MCF 10A (cell line): ENCODE measurements at regions not wholly inside any gene's neighbourhood (a gene's known extent, or its start where the extent isn't known, plus 50 kb on each side); places are given as distances from the start of the nearest gene placed in this dataset.

Experiments used
- BruUV-seq: library from RNA; stranded (reverse); fragments of 400-500 nt; replicated peaks from 2 replicates; lab custom pipeline; 2021; lab: Mats Ljungman, UMichigan
- CTCF ChIA-PET: fragments of 300-600 bp; sonication (Branson Sonifier 250); formaldehyde crosslinking; extraction: SDS; loops from one replicate; lab custom pipeline; 2021; ENCODE audit warnings: antibody characterized with exemption, inconsistent platforms; lab: Yijun Ruan, JAX
- POLR2A ChIA-PET: fragments of 300-600, 350-650 bp; sonication (Branson Sonifier 250); formaldehyde crosslinking; extraction: SDS; loops from one replicate; lab custom pipeline; 2020; ENCODE audit warnings: antibody characterized with exemption, inconsistent platforms; lab: Yijun Ruan, JAX
- DNase-seq: peaks from one replicate; pipeline ENCODE4 v3.0.0-alpha.2; 2018; ENCODE audit not compliant: unreplicated experiment
- H3K27ac Mint-ChIP-seq: one replicate; pipeline ENCODE4 v1.8.0; 2022; ENCODE audit warnings: mild to moderate bottlenecking, low read depth, mixed read lengths; ENCODE audit not compliant: unreplicated experiment
- H3K27me3 Mint-ChIP-seq: one replicate; pipeline ENCODE4 v1.8.0; 2022; ENCODE audit warnings: mixed read lengths; ENCODE audit not compliant: insufficient read depth, unreplicated experiment
- H3K36me3 Mint-ChIP-seq: one replicate; pipeline ENCODE4 v1.8.0; 2022; ENCODE audit warnings: mild to moderate bottlenecking, moderate library complexity, mixed read lengths; ENCODE audit not compliant: insufficient read depth, unreplicated experiment
- H3K4me1 Mint-ChIP-seq: one replicate; pipeline ENCODE4 v1.8.0; 2022; ENCODE audit warnings: mixed read lengths; ENCODE audit not compliant: insufficient read depth, unreplicated experiment
- H3K4me3 Mint-ChIP-seq: one replicate; pipeline ENCODE4 v1.8.0; 2022; ENCODE audit warnings: mild to moderate bottlenecking, moderate library complexity, mixed read lengths; ENCODE audit not compliant: unreplicated experiment
- H3K9me3 Mint-ChIP-seq: one replicate; pipeline ENCODE4 v1.8.0; 2022; ENCODE audit warnings: mixed read lengths; ENCODE audit not compliant: unreplicated experiment
- intact Hi-C: fragments of 100-400 bp; cut with micrococcal nuclease; formaldehyde crosslinking; loops from 2 replicates; pipeline ENCODE4 v1.14.1; 2022
- TF ChIP-seq, protein P1 (sequence below): fragments of 200-600 bp; IDR thresholded peaks from one replicate; pipeline ENCODE4 v1.8.0; 2022; ENCODE audit warnings: antibody characterized with exemption, mild to moderate bottlenecking; ENCODE audit not compliant: unreplicated experiment

DNA sequence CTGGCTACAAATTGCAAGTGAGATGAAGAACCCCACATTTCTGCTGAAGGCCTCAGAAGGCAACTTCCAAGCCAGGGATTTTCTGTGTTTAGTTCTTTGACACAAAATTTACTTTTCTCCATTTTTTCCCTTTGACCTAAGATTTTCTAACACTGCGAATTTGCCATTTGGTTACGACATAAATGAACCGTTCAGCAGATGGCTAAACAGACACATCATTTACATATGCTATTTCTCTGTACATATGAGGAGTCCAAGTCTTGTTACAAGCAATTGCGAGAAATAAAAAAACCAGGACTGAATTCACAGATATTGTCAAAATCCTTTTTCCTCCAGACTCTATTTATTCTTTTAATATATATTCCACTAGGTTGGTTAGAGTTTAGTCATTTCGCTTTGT, 978.6 kb downstream of the NLGN4X start:
- Mint-ChIP-seq H3K27ac (no peak overlapping the region), H3K9me3 (peaks cover 14% of the 10 kb centered on the region), H3K27me3 (no peaks in the 10 kb centered on the region), H3K4me1 (no peaks in the 10 kb centered on the region), H3K36me3 (no peaks in the 10 kb centered on the region), H3K4me3 (no peak overlapping the region)
- no peak for DNase-seq
- ChIA-PET CTCF (interaction anchor here (0.7 kb wide), 1 partner anchor 17 kb away, joined by 5 read pairs; no protein-coding TSS in a partner anchor), POLR2A (no interaction called here)
- BruUV-seq = no TSS peak
- intact Hi-C loops = no loop called here
- TF ChIP-seq, protein P1, sequence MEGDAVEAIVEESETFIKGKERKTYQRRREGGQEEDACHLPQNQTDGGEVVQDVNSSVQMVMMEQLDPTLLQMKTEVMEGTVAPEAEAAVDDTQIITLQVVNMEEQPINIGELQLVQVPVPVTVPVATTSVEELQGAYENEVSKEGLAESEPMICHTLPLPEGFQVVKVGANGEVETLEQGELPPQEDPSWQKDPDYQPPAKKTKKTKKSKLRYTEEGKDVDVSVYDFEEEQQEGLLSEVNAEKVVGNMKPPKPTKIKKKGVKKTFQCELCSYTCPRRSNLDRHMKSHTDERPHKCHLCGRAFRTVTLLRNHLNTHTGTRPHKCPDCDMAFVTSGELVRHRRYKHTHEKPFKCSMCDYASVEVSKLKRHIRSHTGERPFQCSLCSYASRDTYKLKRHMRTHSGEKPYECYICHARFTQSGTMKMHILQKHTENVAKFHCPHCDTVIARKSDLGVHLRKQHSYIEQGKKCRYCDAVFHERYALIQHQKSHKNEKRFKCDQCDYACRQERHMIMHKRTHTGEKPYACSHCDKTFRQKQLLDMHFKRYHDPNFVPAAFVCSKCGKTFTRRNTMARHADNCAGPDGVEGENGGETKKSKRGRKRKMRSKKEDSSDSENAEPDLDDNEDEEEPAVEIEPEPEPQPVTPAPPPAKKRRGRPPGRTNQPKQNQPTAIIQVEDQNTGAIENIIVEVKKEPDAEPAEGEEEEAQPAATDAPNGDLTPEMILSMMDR = no peak

DNA sequence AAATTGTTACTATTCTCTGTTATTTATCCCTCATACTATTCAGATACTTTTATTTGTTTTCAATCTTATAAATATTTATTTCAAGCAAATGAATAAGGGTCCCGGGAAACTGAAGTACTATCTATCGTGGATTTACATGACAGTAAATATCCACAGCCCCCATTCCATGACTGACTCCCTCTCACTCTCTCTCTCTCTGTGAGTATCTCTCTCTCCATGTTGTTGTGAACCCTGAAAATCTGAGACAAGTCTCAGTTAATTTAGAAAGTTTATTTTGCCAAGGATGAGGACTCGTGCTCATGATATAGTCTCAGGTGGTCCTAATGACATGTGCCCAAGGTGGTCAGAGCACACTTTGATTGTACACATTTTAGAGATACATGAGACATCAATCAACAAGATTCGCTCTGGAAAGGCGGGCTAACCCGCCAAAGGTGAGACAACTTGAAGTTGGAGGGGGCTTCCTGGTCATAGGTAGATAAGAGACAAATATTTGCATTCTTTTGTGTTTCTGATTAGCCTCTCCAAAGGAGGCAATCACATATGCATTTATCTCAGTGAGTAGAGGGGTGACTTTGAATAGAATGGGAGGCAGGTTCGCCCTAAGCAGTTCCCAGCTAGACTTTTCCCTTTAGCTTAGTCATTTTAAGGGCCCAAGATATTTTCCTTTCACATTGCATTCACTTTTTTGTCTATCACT, 986.4 kb downstream of the NLGN4X start:
- no TSS peak for BruUV-seq

DNA sequence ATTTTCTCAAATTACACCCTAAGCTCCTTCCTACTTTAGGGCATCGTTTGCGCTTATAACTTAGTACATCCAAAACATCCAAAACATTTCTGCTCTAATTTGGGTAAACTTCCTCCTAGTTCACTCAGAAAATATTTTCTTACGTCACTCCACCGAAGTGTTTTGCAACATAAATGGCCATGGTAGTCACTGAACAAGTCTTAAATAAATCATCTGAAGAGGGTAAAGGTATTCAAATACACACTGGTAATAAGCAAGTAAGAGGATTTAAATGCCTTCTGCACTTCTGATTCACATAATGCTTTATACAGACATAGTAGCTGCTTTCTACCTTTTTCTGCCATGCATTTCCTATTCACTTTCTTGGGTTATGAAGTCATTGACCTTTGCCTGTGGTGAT, 991.9 kb downstream of the NLGN4X start:
- TF ChIP-seq, protein P1 = no peak
- no peak overlapping the region for H3K4me3 Mint-ChIP-seq
- no peak overlapping the region for H3K27ac Mint-ChIP-seq
- BruUV-seq = no TSS peak
- intact Hi-C loops = loop anchor here (10.0 kb wide), 1 partner anchor 638 kb away; no protein-coding TSS in a partner anchor
- H3K36me3 Mint-ChIP-seq = no peaks in the 10 kb centered on the region
- peaks cover 11% of the 10 kb centered on the region for H3K9me3 Mint-ChIP-seq
- peaks cover 5% of the 10 kb centered on the region for H3K4me1 Mint-ChIP-seq
- POLR2A ChIA-PET = no interaction called here
- CTCF ChIA-PET = no interaction called here
- no peaks in the 10 kb centered on the region for H3K27me3 Mint-ChIP-seq
- DNase-seq = no peak

More for the DNA sequence above, 986.4 kb downstream of the NLGN4X start:
- Mint-ChIP-seq H3K4me1 (no peaks in the 10 kb centered on the region), H3K36me3 (no peaks in the 10 kb centered on the region), H3K4me3 (no peak overlapping the region), H3K9me3 (no peaks in the 10 kb centered on the region), H3K27ac (no peak overlapping the region), H3K27me3 (no peaks in the 10 kb centered on the region)
- TF ChIP-seq, protein P1 = no peak
- no peak for DNase-seq
- POLR2A ChIA-PET = no interaction called here
- CTCF ChIA-PET = no interaction called here
- intact Hi-C loops = no loop called here

DNA sequence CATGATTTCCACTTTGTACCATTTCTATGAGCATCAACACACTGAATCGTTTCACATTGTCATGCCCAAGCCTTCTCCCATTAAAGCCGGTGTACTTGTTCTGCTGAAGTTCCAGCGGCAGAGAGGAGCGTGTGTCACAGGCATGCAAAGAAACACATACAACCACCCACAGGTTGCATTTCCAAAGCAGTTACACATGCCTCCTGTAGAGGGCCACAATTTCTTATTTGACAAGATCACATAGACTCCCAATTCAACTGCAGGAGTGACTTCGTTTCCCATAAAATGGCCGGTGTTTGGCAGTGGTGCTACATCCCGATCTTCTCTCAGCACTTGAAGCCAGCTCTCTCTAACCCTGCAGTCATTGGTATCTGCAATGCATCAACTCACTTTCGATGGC, 992.6 kb downstream of the NLGN4X start:
- peak; percentile 0 for DNase-seq
- Mint-ChIP-seq H3K27ac (no peak overlapping the region), H3K27me3 (no peaks in the 10 kb centered on the region), H3K9me3 (peaks cover 11% of the 10 kb centered on the region), H3K4me3 (peak overlapping the region; percentile 49), H3K4me1 (peaks cover 5% of the 10 kb centered on the region), H3K36me3 (no peaks in the 10 kb centered on the region)
- no TSS peak for BruUV-seq
- intact Hi-C loops = loop anchor here (10.0 kb wide), 1 partner anchor 639 kb away; no protein-coding TSS in a partner anchor
- ChIA-PET CTCF (no interaction called here), POLR2A (no interaction called here)
- TF ChIP-seq, protein P1 = peak; percentile 36
